CD14-positive monocyte (primary cell): ENCODE measurements at regions not wholly inside any gene's neighbourhood (a gene's known extent, or its start where the extent isn't known, plus 50 kb on each side); places are given as distances from the start of the nearest gene placed in this dataset.

Experiments
- DNase-seq, 3 donors: peaks; one replicate each; pipeline ENCODE4 v3.0.0-alpha.2; 2011 to 2022
- H2AFZ ChIP-seq: 2 replicates; pipeline ENCODE4 v1.6.0; 2012; ENCODE audit warnings: mild to moderate bottlenecking, low read depth, low read length, inconsistent platforms; ENCODE audit not compliant: insufficient read depth, poor library complexity, severe bottlenecking
- H3K27ac ChIP-seq, 2 donors: 1 replicate in 1 of 2; 2 replicates in 1 of 2; pipeline ENCODE4 v1.5.1; 2012 to 2013; ENCODE audit warnings: low read length in 2 of 2, control low read depth in 1 of 2, inconsistent platforms in 1 of 2, low read depth in 1 of 2, mild to moderate bottlenecking in 1 of 2
- H3K27me3 ChIP-seq, 2 donors: one replicate each; pipeline versions ENCODE4 v1.6.0 to v1.6.1; 2011 to 2013; ENCODE audit warnings: low read length in 2 of 2; ENCODE audit not compliant: control insufficient read depth in 2 of 2, insufficient read depth in 2 of 2
- H3K36me3 ChIP-seq, 2 donors: replicated peaks in 1 of 2; 1 replicate in 1 of 2; 2 replicates in 1 of 2; pipeline versions ENCODE4 v1.5.1 to v1.6.1; 2012 to 2013; ENCODE audit warnings: low read length in 2 of 2, control low read depth in 1 of 2, inconsistent platforms in 1 of 2, mild to moderate bottlenecking in 1 of 2; ENCODE audit not compliant: insufficient read depth in 2 of 2, control insufficient read depth in 1 of 2
- H3K4me1 ChIP-seq, 2 donors: 1 replicate in 1 of 2; 2 replicates in 1 of 2; pipeline versions ENCODE4 v1.5.1 to v1.6.1; 2012 to 2013; ENCODE audit warnings: low read length in 2 of 2, control low read depth in 1 of 2, inconsistent platforms in 1 of 2, mild to moderate bottlenecking in 1 of 2, moderate library complexity in 1 of 2; ENCODE audit not compliant: insufficient read depth in 2 of 2, control insufficient read depth in 1 of 2
- H3K4me2 ChIP-seq: replicated peaks from 2 replicates; pipeline ENCODE3; 2012; ENCODE audit warnings: low read length, moderate library complexity, mild to moderate bottlenecking; ENCODE audit not compliant: poor library complexity, severe bottlenecking; ENCODE audit errors: extremely low read depth
- H3K4me3 ChIP-seq, 3 experiments: fragments of 200-600 bp in 1 of 3; sonication (generic) in 1 of 3; replicated peaks in 1 of 3; 1 replicate in 2 of 3; 2 replicates in 1 of 3; pipeline ENCODE4 v1.5.1; 2011 to 2013; ENCODE audit warnings: low read length in 3 of 3, mild to moderate bottlenecking in 3 of 3, control low read depth in 2 of 3, low read depth in 2 of 3, inconsistent platforms in 1 of 3, moderate library complexity in 1 of 3
- H3K79me2 ChIP-seq: 2 replicates; pipeline ENCODE4 v1.6.0; 2012; ENCODE audit warnings: mild to moderate bottlenecking, control low read depth, inconsistent platforms, low read length, moderate library complexity; ENCODE audit not compliant: insufficient read depth
- H3K9ac ChIP-seq: 2 replicates; pipeline ENCODE4 v1.6.0; 2017; ENCODE audit warnings: low read length, mild to moderate bottlenecking; ENCODE audit not compliant: insufficient read depth, poor library complexity, severe bottlenecking
- H3K9me3 ChIP-seq, 2 donors: replicated peaks in 1 of 2; 1 replicate in 1 of 2; 2 replicates in 1 of 2; pipeline versions ENCODE4 v1.5.1 to v1.6.1; 2012 to 2013; ENCODE audit warnings: low read length in 2 of 2, control low read depth in 1 of 2; ENCODE audit not compliant: control insufficient read depth in 1 of 2, insufficient read depth in 1 of 2
- H4K20me1 ChIP-seq: 2 replicates; pipeline ENCODE4 v1.6.0; 2012; ENCODE audit warnings: mild to moderate bottlenecking, low read length, control low read depth, moderate library complexity; ENCODE audit not compliant: insufficient read depth
- H3K27ac Mint-ChIP-seq, 7 donors: one replicate each; pipeline ENCODE4 v1.8.0; 2020; ENCODE audit warnings: mild to moderate bottlenecking in 7 of 7, mixed read lengths in 7 of 7, moderate library complexity in 6 of 7, inconsistent platforms in 2 of 7
- H3K27me3 Mint-ChIP-seq, 3 donors: one replicate each; pipeline ENCODE4 v1.8.0; 2021 to 2022; ENCODE audit warnings: low read depth in 3 of 3, mild to moderate bottlenecking in 3 of 3, mixed read lengths in 3 of 3, moderate library complexity in 3 of 3, inconsistent platforms in 1 of 3
- H3K36me3 Mint-ChIP-seq, 2 donors: one replicate each; pipeline ENCODE4 v1.8.0; 2020; ENCODE audit warnings: mixed read lengths in 2 of 2, inconsistent platforms in 1 of 2, mild to moderate bottlenecking in 1 of 2
- H3K4me1 Mint-ChIP-seq: one replicate; pipeline ENCODE4 v1.8.0; 2020; ENCODE audit warnings: mild to moderate bottlenecking, mixed read lengths
- H3K4me3 Mint-ChIP-seq, 2 donors: one replicate each; pipeline ENCODE4 v1.8.0; 2020; ENCODE audit warnings: mild to moderate bottlenecking in 2 of 2, mixed read lengths in 2 of 2, moderate library complexity in 1 of 2
- H3K9me3 Mint-ChIP-seq, 7 donors: one replicate each; pipeline ENCODE4 v1.8.0; 2020 to 2022; ENCODE audit warnings: mixed read lengths in 7 of 7, mild to moderate bottlenecking in 6 of 7, moderate library complexity in 6 of 7, inconsistent platforms in 2 of 7
- CTCF ChIP-seq: fragments of 200-600 bp; IDR thresholded peaks from one replicate; pipeline ENCODE4 v1.8.0; 2022; ENCODE audit warnings: antibody characterized with exemption, mild to moderate bottlenecking
- WGBS: methylation state at CpG from one replicate; pipeline ENCODE4 v1.1.5; 2013; ENCODE audit warnings: missing lambda C conversion rate; ENCODE audit not compliant: insufficient coverage; 5-methylcytosine and 5-hydroxymethylcytosine counted together
- intact Hi-C, 2 donors: fragments of 100-400 bp; cut with micrococcal nuclease; formaldehyde crosslinking; loops; one replicate each; pipeline versions ENCODE4 v1.15.0 to v1.15.1; 2023

DNA sequence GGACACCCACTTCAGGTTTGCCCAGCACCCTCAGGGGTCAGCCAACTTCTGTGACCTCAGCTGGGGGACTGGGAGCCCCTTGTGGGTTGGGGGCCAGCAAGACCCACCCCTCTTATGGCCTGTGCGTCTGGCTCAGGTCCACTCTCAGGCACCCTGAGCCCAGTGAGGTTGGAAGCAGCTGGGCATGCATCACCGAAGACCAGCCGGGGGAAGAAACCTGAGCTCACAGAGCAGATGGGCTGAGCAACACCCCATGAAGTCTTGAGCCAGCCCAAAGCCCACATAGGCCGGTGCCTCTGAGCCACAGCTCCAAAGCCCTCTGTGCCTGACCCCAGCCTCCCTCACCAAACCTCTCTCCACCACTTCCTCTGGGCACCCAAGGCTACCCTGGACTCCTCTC, 166.7 kb downstream of the RBFOX3 start:
- H3K9me3 Mint-ChIP-seq, result peaks cover 0 to 4% (median 1%) of the 10 kb centered on the region in 7 donors
- Histone ChIP-seq H3K4me3 (no peak overlapping the region), H3K36me3 (no peaks in the 10 kb centered on the region), H3K4me2 (no peak overlapping the region), H2AFZ (no peak overlapping the region), H4K20me1 (no peaks in the 10 kb centered on the region), H3K79me2 (no peaks in the 10 kb centered on the region), H3K27me3 (no peaks in the 10 kb centered on the region), H3K9me3 (no peaks in the 10 kb centered on the region), H3K4me1 (no peaks in the 10 kb centered on the region), H3K27ac (no peak overlapping the region), H3K9ac (no peak overlapping the region)
- H3K4me3 Mint-ChIP-seq, result no peak overlapping the region
- H3K27me3 Mint-ChIP-seq, result peaks cover 0 to 14% (median 1%) of the 10 kb centered on the region in 3 donors
- intact Hi-C loops, result no loop called here
- H3K36me3 Mint-ChIP-seq, result no peaks in the 10 kb centered on the region
- no peak for DNase-seq
- H3K27ac Mint-ChIP-seq, result no peak overlapping the region
- no peaks in the 10 kb centered on the region for H3K4me1 Mint-ChIP-seq
- no peak for TF ChIP-seq CTCF
- 85% methylated on average over 3 of the region's 4 CpGs for WGBS

- peaks cover 0 to 4% (median 1%) of the 10 kb centered on the region in 7 donors for H3K9me3 Mint-ChIP-seq
- H4K20me1 ChIP-seq, result no peaks in the 10 kb centered on the region
Observed at GRCh38 chr17:79443026-79443425, 167.8 kb downstream of the RBFOX3 start.

More at GRCh38 chr17:79443026-79443425, 167.8 kb downstream of the RBFOX3 start:
- intact Hi-C loops, result no loop called here
- WGBS, result 95% methylated on average over 10 of the region's 10 CpGs
- H3K4me1 Mint-ChIP-seq, result no peaks in the 10 kb centered on the region
- no peaks in the 10 kb centered on the region for H3K9me3 ChIP-seq
- no peaks in the 10 kb centered on the region for H3K36me3 Mint-ChIP-seq
- H3K4me3 ChIP-seq, result no peak overlapping the region
- H3K27me3 ChIP-seq, result no peaks in the 10 kb centered on the region
- H3K27ac Mint-ChIP-seq, result no peak overlapping the region
- no peaks in the 10 kb centered on the region for H3K36me3 ChIP-seq
- H3K4me3 Mint-ChIP-seq, result no peak overlapping the region
- no peak overlapping the region for H3K9ac ChIP-seq
- no peak for TF ChIP-seq CTCF
- DNase-seq, result no peak
- H3K27ac ChIP-seq, result no peak overlapping the region
- H3K4me1 ChIP-seq, result no peaks in the 10 kb centered on the region
- H2AFZ ChIP-seq, result no peak overlapping the region
- no peak overlapping the region for H3K4me2 ChIP-seq
- peaks cover 1 to 14% (median 5%) of the 10 kb centered on the region in 3 donors for H3K27me3 Mint-ChIP-seq
- no peaks in the 10 kb centered on the region for H3K79me2 ChIP-seq
